ENCODE measurements at regions not wholly inside any gene's neighbourhood (a gene's known extent, or its start where the extent isn't known, plus 50 kb on each side); places are given as distances from the start of the nearest gene placed in this dataset.
A peak's percentile ranks its signal among the peaks of the same experiment; 100 is the strongest.

DNA sequence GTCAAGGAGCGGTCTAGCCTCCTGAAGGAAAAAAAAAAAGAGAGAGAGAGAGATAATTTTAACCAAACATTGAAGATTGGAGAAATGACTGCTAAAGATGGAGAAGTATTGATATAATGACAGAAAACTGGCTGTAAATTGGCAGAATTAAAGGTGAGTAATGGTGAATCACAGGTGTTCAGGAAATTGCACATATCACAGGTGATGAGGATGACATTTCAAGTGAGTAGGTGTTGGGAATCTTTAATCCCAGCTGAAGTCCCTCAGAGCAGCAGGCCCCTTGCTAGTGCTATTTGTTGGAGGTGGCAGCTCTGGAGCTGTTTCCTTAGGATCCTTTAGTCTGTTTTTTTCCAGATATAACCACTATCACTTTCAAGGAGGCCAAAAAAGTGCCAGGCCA lies 678.4 kb upstream of the VRK2 start:
- POLR2A ChIA-PET = no interaction called here
- CTCF ChIA-PET = no interaction called here
- no peaks in the 10 kb centered on the region for H3K27me3 Mint-ChIP-seq (ENCODE audit: insufficient read depth, unreplicated experiment)
- TF ChIP-seq, protein P1, sequence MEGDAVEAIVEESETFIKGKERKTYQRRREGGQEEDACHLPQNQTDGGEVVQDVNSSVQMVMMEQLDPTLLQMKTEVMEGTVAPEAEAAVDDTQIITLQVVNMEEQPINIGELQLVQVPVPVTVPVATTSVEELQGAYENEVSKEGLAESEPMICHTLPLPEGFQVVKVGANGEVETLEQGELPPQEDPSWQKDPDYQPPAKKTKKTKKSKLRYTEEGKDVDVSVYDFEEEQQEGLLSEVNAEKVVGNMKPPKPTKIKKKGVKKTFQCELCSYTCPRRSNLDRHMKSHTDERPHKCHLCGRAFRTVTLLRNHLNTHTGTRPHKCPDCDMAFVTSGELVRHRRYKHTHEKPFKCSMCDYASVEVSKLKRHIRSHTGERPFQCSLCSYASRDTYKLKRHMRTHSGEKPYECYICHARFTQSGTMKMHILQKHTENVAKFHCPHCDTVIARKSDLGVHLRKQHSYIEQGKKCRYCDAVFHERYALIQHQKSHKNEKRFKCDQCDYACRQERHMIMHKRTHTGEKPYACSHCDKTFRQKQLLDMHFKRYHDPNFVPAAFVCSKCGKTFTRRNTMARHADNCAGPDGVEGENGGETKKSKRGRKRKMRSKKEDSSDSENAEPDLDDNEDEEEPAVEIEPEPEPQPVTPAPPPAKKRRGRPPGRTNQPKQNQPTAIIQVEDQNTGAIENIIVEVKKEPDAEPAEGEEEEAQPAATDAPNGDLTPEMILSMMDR (IDR thresholded peaks at IDR 0.05; ENCODE audit: unreplicated experiment) = no peak
- H3K36me3 Mint-ChIP-seq (ENCODE audit: insufficient read depth, unreplicated experiment) = no peaks in the 10 kb centered on the region
- peaks cover under 1% of the 10 kb centered on the region for H3K9me3 Mint-ChIP-seq (ENCODE audit: unreplicated experiment)
- H3K4me3 Mint-ChIP-seq (ENCODE audit: unreplicated experiment) = no peak overlapping the region
- peak; percentile 54 for DNase-seq (ENCODE audit: unreplicated experiment)
- H3K27ac Mint-ChIP-seq (ENCODE audit: low read depth, unreplicated experiment) = no peak overlapping the region
- peaks cover 8% of the 10 kb centered on the region for H3K4me1 Mint-ChIP-seq (ENCODE audit: insufficient read depth, unreplicated experiment)
- no TSS peak for BruUV-seq (replicated peaks)
- intact Hi-C loops (cut with micrococcal nuclease) = no loop called here

DNA sequence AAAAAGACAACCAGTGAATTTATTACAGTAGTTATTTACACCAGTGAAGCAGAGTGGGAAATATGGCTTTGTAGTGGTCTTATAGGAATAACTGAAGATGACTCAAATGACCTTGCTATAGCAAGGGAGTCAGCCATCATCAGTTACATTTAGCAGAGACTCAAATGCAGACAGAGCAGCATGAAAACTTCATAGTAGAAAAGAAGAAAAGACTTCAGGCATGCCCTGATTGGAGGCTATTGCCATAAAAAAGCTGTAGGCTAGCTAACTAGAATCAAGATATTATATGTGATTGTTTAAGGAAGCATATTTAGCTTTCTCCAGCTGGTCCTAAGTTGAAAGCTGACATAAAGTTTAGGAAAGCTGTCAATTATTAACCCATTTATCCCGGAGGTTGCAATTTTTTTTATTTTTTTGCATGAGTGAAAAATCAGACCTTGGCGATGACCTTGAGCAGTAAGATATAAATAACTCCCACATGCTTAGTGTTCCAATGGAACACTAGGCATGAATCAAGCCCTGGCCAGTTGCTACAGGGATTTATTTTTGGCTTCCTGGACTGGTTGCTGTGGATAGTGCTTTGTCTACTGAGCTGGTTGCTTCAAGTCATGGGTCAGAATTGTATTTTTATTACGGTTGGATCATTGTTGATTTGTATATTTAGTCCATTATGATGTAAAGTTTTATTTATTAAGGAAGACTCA lies 675.6 kb upstream of the VRK2 start:
- no peak for DNase-seq (ENCODE audit: unreplicated experiment)
- BruUV-seq (replicated peaks) = no TSS peak

DNA sequence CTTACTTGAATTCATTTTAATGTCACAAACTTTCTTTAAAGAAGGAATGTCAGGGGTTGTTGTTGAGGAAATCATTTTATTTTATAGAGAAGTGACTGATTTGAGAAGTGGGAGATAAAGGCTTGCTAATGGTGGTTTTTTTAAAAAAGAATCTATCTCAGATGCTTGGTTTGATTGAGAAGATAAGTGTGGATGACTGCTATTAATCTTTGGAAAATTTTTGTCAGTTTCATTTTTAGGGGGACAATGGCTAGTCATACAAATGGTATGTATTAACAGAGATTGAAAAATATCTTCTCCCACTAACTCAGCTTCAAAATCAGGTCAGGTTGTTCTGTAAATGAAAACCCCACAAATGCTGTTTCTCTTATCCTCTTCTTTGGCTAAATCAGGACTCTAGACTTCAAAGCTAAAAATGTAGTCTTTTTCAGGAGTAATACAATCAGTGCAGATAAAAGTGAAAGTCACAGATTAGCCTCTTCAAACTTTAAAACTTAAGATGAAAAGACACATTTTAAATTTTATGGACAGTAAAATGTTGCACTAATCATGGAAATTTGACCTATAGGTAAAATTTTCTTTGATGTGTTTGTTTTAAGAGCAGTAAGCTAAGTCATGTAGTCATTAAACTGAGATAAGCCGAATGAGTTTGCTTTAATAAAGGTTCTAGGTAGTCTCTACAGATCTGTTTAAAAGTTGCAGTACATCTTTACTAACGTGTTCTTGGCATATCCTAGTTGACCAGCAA lies 674.2 kb upstream of the VRK2 start:
- intact Hi-C loops (cut with micrococcal nuclease) = no loop called here
- H3K27ac Mint-ChIP-seq (ENCODE audit: low read depth, unreplicated experiment) = no peak overlapping the region
- no peak overlapping the region for H3K4me3 Mint-ChIP-seq (ENCODE audit: unreplicated experiment)

More for the DNA sequence above, 675.6 kb upstream of the VRK2 start:
- Mint-ChIP-seq H3K9me3 (ENCODE audit: unreplicated experiment) (peaks cover 10% of the 10 kb centered on the region), H3K4me3 (ENCODE audit: unreplicated experiment) (no peak overlapping the region), H3K36me3 (ENCODE audit: insufficient read depth, unreplicated experiment) (no peaks in the 10 kb centered on the region), H3K4me1 (ENCODE audit: insufficient read depth, unreplicated experiment) (peaks cover 17% of the 10 kb centered on the region), H3K27me3 (ENCODE audit: insufficient read depth, unreplicated experiment) (no peaks in the 10 kb centered on the region), H3K27ac (ENCODE audit: low read depth, unreplicated experiment) (no peak overlapping the region)
- ChIA-PET POLR2A (interaction anchor here (0.7 kb wide), 1 partner anchor 1137 kb away, joined by 3 read pairs; no protein-coding TSS in a partner anchor), CTCF (interaction anchor here (1.0 kb wide), 1 partner anchor 369 kb away, joined by 3 read pairs; no protein-coding TSS in a partner anchor)
- TF ChIP-seq, protein P1 (IDR thresholded peaks at IDR 0.05; ENCODE audit: unreplicated experiment) = no peak
- intact Hi-C loops (cut with micrococcal nuclease) = no loop called here

DNA sequence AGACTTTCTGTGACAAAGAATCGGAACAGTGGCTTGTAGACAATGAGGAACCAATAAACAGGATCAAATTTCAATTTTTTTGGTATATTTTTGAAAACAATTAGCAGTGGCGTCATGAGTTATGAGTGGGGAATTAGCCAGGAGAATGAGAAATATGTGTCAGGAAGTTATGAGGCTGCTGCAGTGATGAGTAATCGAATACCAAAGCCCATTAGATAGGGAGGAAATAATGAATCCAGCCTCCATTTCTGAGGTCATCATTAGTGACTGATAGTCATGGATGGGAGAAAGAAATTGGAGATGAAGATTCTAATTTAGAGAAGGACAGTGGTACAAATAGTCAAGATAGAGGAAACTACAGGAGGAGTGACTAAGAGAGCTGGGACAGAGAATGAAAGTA lies 673.1 kb upstream of the VRK2 start:
- Mint-ChIP-seq H3K27me3 (ENCODE audit: insufficient read depth, unreplicated experiment) (no peaks in the 10 kb centered on the region), H3K4me1 (ENCODE audit: insufficient read depth, unreplicated experiment) (peaks cover 10% of the 10 kb centered on the region), H3K4me3 (ENCODE audit: unreplicated experiment) (no peak overlapping the region)

More for the DNA sequence above, 674.2 kb upstream of the VRK2 start:
- Mint-ChIP-seq H3K9me3 (ENCODE audit: unreplicated experiment) (peaks cover 10% of the 10 kb centered on the region), H3K36me3 (ENCODE audit: insufficient read depth, unreplicated experiment) (no peaks in the 10 kb centered on the region), H3K27me3 (ENCODE audit: insufficient read depth, unreplicated experiment) (no peaks in the 10 kb centered on the region), H3K4me1 (ENCODE audit: insufficient read depth, unreplicated experiment) (peaks cover 17% of the 10 kb centered on the region)
- CTCF ChIA-PET = interaction anchor here (0.6 to 0.7 kb wide), 2 partner anchors 37 to 102 kb away, joined by 3 to 4 read pairs; no protein-coding TSS in a partner anchor
- DNase-seq (ENCODE audit: unreplicated experiment) = no peak
- TF ChIP-seq, protein P1 (IDR thresholded peaks at IDR 0.05; ENCODE audit: unreplicated experiment) = no peak
- BruUV-seq (replicated peaks) = no TSS peak
- POLR2A ChIA-PET = no interaction called here

More for the DNA sequence above, 673.1 kb upstream of the VRK2 start:
- no peaks in the 10 kb centered on the region for H3K36me3 Mint-ChIP-seq (ENCODE audit: insufficient read depth, unreplicated experiment)
- TF ChIP-seq, protein P1 (IDR thresholded peaks at IDR 0.05; ENCODE audit: unreplicated experiment) = no peak
- H3K9me3 Mint-ChIP-seq (ENCODE audit: unreplicated experiment) = peaks cover 10% of the 10 kb centered on the region
- ChIA-PET CTCF (no interaction called here), POLR2A (no interaction called here)
- DNase-seq (ENCODE audit: unreplicated experiment) = peak; percentile 39
- BruUV-seq (replicated peaks) = no TSS peak
- intact Hi-C loops (cut with micrococcal nuclease) = no loop called here
- H3K27ac Mint-ChIP-seq (ENCODE audit: low read depth, unreplicated experiment) = peak overlapping the region; percentile 3
